DND-41 (cell line): ENCODE measurements at regions not wholly inside any gene's neighbourhood (a gene's known extent, or its start where the extent isn't known, plus 50 kb on each side); places are given as distances from the start of the nearest gene placed in this dataset.

ENCODE experiments used
- ATAC-seq: fragments of 200-7000 bp; cut with Tn5 transposase; 3 replicates; pipeline ENCODE4 v1.9.1; 2021; ENCODE audit warnings: low read depth; ENCODE audit not compliant: insufficient read depth
- DNase-seq: peaks from one replicate; pipeline ENCODE4 v3.0.0-alpha.2; 2020
- H2AFZ ChIP-seq: 2 replicates; pipeline ENCODE4 v1.6.0; 2012; ENCODE audit warnings: low read depth, low read length
- H3K27ac ChIP-seq: 2 replicates; pipeline ENCODE4 v1.5.1; 2012; ENCODE audit warnings: low read length, inconsistent platforms
- H3K27me3 ChIP-seq: fragments of 200-600 bp; sonication (generic); 2 replicates; pipeline ENCODE4 v1.6.0; 2012; ENCODE audit warnings: low read length, mild to moderate bottlenecking, inconsistent platforms; ENCODE audit not compliant: insufficient read depth, poor library complexity
- H3K36me3 ChIP-seq: 2 replicates; pipeline ENCODE4 v1.5.1; 2012; ENCODE audit warnings: low read length, inconsistent platforms; ENCODE audit not compliant: insufficient read depth
- H3K4me1 ChIP-seq: 2 replicates; pipeline ENCODE4 v1.5.1; 2012; ENCODE audit warnings: mild to moderate bottlenecking, low read length; ENCODE audit not compliant: insufficient read depth
- H3K4me2 ChIP-seq: 2 replicates; pipeline ENCODE4 v1.6.0; 2012; ENCODE audit warnings: mild to moderate bottlenecking, moderate library complexity, low read length, inconsistent platforms; ENCODE audit not compliant: insufficient read depth
- H3K4me3 ChIP-seq, 2 experiments: fragments of 200-600 bp in 1 of 2; shearing (Covaris generic) in 1 of 2; 2 replicates each; pipeline ENCODE4 v1.5.1; 2012 to 2016; ENCODE audit warnings: inconsistent platforms in 2 of 2, low read length in 2 of 2, mild to moderate bottlenecking in 2 of 2, low read depth in 1 of 2, moderate library complexity in 1 of 2
- H3K79me2 ChIP-seq: 2 replicates; pipeline ENCODE4 v1.6.0; 2012; ENCODE audit warnings: low read length, inconsistent platforms; ENCODE audit not compliant: insufficient read depth
- H3K9ac ChIP-seq: 2 replicates; pipeline ENCODE4 v1.6.0; 2012; ENCODE audit warnings: low read depth, mild to moderate bottlenecking, inconsistent platforms, low read length, moderate library complexity
- H3K9me3 ChIP-seq: 2 replicates; pipeline ENCODE4 v1.5.1; 2012; ENCODE audit warnings: low read length, moderate library complexity, mild to moderate bottlenecking, inconsistent platforms; ENCODE audit not compliant: insufficient read depth, severe bottlenecking
- H4K20me1 ChIP-seq: 2 replicates; pipeline ENCODE4 v1.6.0; 2012; ENCODE audit warnings: low read length; ENCODE audit not compliant: insufficient read depth
- CTCF ChIP-seq: IDR thresholded peaks from 2 replicates; pipeline ENCODE4 v1.5.1; 2012; ENCODE audit warnings: borderline replicate concordance, low read length, moderate library complexity, mild to moderate bottlenecking; ENCODE audit not compliant: poor library complexity, severe bottlenecking; ENCODE audit errors: extremely low read depth
- EZH2 ChIP-seq: IDR thresholded peaks from 3 replicates; pipeline ENCODE4 v1.6.1; 2012; ENCODE audit warnings: borderline replicate concordance, low read depth, mild to moderate bottlenecking, moderate library complexity, low read length, inconsistent platforms; ENCODE audit not compliant: severe bottlenecking

GRCh38 chr1:80036690-80037432, 1030.3 kb upstream of the ADGRL4 start:
- no peaks in the 10 kb centered on the region for H3K27me3 ChIP-seq
- H3K4me2 ChIP-seq, result no peak overlapping the region
- no peaks in the 10 kb centered on the region for H3K4me1 ChIP-seq
- no peaks in the 10 kb centered on the region for H3K9me3 ChIP-seq
- TF ChIP-seq EZH2 (no peak), CTCF (no peak)
- H3K9ac ChIP-seq, result no peak overlapping the region
- H3K36me3 ChIP-seq, result no peaks in the 10 kb centered on the region
- DNase-seq (no peak), ATAC-seq (no peak)
- no peaks in the 10 kb centered on the region for H4K20me1 ChIP-seq
- H3K79me2 ChIP-seq, result no peaks in the 10 kb centered on the region
- no peak overlapping the region for H3K4me3 ChIP-seq
- H2AFZ ChIP-seq, result no peak overlapping the region
- H3K27ac ChIP-seq, result no peak overlapping the region

GRCh38 chr1:80023358-80023757, 1016.8 kb upstream of the ADGRL4 start:
- Histone ChIP-seq H3K4me1 (no peaks in the 10 kb centered on the region), H2AFZ (no peak overlapping the region), H3K36me3 (no peaks in the 10 kb centered on the region), H3K4me3 (no peak overlapping the region), H3K27me3 (no peaks in the 10 kb centered on the region), H4K20me1 (no peaks in the 10 kb centered on the region), H3K79me2 (no peaks in the 10 kb centered on the region), H3K9me3 (no peaks in the 10 kb centered on the region), H3K4me2 (no peak overlapping the region), H3K27ac (no peak overlapping the region), H3K9ac (no peak overlapping the region)
- no peak for DNase-seq
- no peak for TF ChIP-seq CTCF
- TF ChIP-seq EZH2, result no peak
- ATAC-seq, result no peak

GRCh38 chr1:80021891-80022290, 1015.4 kb upstream of the ADGRL4 start:
- Histone ChIP-seq H3K36me3 (no peaks in the 10 kb centered on the region), H3K4me3 (no peak overlapping the region), H2AFZ (no peak overlapping the region), H3K79me2 (no peaks in the 10 kb centered on the region), H3K4me1 (no peaks in the 10 kb centered on the region), H4K20me1 (no peaks in the 10 kb centered on the region), H3K27me3 (no peaks in the 10 kb centered on the region), H3K27ac (no peak overlapping the region), H3K9me3 (no peaks in the 10 kb centered on the region), H3K9ac (no peak overlapping the region), H3K4me2 (no peak overlapping the region)
- DNase-seq (no peak), ATAC-seq (no peak)
- no peak for TF ChIP-seq CTCF
- TF ChIP-seq EZH2, result no peak
